ENCODE measurements at regions not wholly inside any gene's neighbourhood (a gene's known extent, or its start where the extent isn't known, plus 50 kb on each side); places are given as distances from the start of the nearest gene placed in this dataset.
A peak's percentile ranks its signal among the peaks of the same experiment; 100 is the strongest.

GRCh38 chr2:39922679-39923405 is 143.8 kb upstream of the THUMPD2 start:
- ChIA-PET POLR2A (no interaction called here), CTCF (ENCODE audit: low intra/inter-chr PET ratio, low total read pairs) (no interaction called here)
- no peak for TF ChIP-seq ZNF234 (CRISPR knock-in tag; conservative IDR thresholded peaks at IDR 0.05)
- TF ChIP-seq, protein P1, sequence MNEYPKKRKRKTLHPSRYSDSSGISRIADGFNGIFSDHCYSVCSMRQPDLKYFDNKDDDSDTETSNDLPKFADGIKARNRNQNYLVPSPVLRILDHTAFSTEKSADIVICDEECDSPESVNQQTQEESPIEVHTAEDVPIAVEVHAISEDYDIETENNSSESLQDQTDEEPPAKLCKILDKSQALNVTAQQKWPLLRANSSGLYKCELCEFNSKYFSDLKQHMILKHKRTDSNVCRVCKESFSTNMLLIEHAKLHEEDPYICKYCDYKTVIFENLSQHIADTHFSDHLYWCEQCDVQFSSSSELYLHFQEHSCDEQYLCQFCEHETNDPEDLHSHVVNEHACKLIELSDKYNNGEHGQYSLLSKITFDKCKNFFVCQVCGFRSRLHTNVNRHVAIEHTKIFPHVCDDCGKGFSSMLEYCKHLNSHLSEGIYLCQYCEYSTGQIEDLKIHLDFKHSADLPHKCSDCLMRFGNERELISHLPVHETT (CRISPR knock-in tag; conservative IDR thresholded peaks at IDR 0.05), result no peak
- TF ChIP-seq, protein P2, sequence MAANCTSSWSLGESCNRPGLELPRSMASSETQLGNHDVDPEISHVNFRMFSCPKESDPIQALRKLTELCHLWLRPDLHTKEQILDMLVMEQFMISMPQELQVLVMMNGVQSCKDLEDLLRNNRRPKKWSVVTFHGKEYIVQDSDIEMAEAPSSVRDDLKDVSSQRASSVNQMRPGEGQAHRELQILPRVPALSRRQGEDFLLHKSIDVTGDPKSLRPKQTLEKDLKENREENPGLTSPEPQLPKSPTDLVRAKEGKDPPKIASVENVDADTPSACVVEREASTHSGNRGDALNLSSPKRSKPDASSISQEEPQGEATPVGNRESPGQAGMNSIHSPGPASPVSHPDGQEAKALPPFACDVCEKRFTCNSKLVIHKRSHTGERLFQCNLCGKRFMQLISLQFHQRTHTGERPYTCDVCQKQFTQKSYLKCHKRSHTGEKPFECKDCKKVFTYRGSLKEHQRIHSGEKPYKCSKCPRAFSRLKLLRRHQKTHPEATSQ (CRISPR knock-in tag; IDR thresholded peaks at IDR 0.05; ENCODE audit: borderline replicate concordance), result no peak
- TF ChIP-seq ATAD3A (CRISPR knock-in tag; IDR thresholded peaks at IDR 0.05), result no peak
- TF ChIP-seq YEATS4 (CRISPR knock-in tag; IDR thresholded peaks at IDR 0.05; ENCODE audit: borderline replicate concordance), result no peak
- TF ChIP-seq ZNF556 (CRISPR knock-in tag; IDR thresholded peaks at IDR 0.05; ENCODE audit: borderline replicate concordance), result no peak
- TF ChIP-seq MAFF (IDR thresholded peaks at IDR 0.05; ENCODE audit: low read depth, low read length), result peak; percentile 85
- TF ChIP-seq ZNF484 (CRISPR knock-in tag; IDR thresholded peaks at IDR 0.05; ENCODE audit: borderline replicate concordance, low read depth), result no peak
- TF ChIP-seq, protein P3, sequence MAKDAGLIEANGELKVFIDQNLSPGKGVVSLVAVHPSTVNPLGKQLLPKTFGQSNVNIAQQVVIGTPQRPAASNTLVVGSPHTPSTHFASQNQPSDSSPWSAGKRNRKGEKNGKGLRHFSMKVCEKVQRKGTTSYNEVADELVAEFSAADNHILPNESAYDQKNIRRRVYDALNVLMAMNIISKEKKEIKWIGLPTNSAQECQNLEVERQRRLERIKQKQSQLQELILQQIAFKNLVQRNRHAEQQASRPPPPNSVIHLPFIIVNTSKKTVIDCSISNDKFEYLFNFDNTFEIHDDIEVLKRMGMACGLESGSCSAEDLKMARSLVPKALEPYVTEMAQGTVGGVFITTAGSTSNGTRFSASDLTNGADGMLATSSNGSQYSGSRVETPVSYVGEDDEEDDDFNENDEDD (CRISPR knock-in tag; IDR thresholded peaks at IDR 0.05; ENCODE audit: borderline replicate concordance), result no peak
- TF ChIP-seq ZNF883 (CRISPR knock-in tag; IDR thresholded peaks at IDR 0.05; ENCODE audit: not compliant biosample characterization), result no peak
- no peak for TF ChIP-seq ZNF124 (CRISPR knock-in tag; IDR thresholded peaks at IDR 0.05)
- TF ChIP-seq MAFK (conservative IDR thresholded peaks at IDR 0.05 in 1 of 2, IDR thresholded peaks at IDR 0.05 in 1 of 2; ENCODE audit: low read length in 2 of 2), result peak; percentile 83 to 94
- no peak for TF ChIP-seq ZSCAN9 (CRISPR knock-in tag; IDR thresholded peaks at IDR 0.05; ENCODE audit: borderline replicate concordance)
- TF ChIP-seq SOX5 (CRISPR knock-in tag; IDR thresholded peaks at IDR 0.05; ENCODE audit: borderline replicate concordance), result no peak
- no peak for TF ChIP-seq ZNF350 (CRISPR knock-in tag; IDR thresholded peaks at IDR 0.05; ENCODE audit: borderline replicate concordance, low read depth)
- TF ChIP-seq, protein P4, sequence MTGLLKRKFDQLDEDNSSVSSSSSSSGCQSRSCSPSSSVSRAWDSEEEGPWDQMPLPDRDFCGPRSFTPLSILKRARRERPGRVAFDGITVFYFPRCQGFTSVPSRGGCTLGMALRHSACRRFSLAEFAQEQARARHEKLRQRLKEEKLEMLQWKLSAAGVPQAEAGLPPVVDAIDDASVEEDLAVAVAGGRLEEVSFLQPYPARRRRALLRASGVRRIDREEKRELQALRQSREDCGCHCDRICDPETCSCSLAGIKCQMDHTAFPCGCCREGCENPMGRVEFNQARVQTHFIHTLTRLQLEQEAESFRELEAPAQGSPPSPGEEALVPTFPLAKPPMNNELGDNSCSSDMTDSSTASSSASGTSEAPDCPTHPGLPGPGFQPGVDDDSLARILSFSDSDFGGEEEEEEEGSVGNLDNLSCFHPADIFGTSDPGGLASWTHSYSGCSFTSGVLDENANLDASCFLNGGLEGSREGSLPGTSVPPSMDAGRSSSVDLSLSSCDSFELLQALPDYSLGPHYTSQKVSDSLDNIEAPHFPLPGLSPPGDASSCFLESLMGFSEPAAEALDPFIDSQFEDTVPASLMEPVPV (CRISPR knock-in tag; IDR thresholded peaks at IDR 0.05), result no peak
- DNase-seq (ENCODE audit: low spot score) (no peak), FAIRE-seq (no peak), ATAC-seq (no peak)
- Histone ChIP-seq H3K79me2 (ENCODE audit: insufficient read depth, low read length) (no peaks in the 10 kb centered on the region), H3K36me3 (replicated peaks in 1 of 2; ENCODE audit: control insufficient read depth in 1 of 2, insufficient read depth in 2 of 2, low read length in 2 of 2) (no peaks in the 10 kb centered on the region), H3K9ac (ENCODE audit: insufficient read depth, low read depth, low read length) (no peak overlapping the region), H3K4me1 (ENCODE audit: insufficient read depth, low read length) (no peaks in the 10 kb centered on the region), H3K4me3 (replicated peaks in 1 of 3; ENCODE audit: insufficient read depth in 1 of 3, low read depth in 2 of 3, low read length in 3 of 3) (no peak overlapping the region), H4K20me1 (ENCODE audit: insufficient read depth, low read length) (no peaks in the 10 kb centered on the region), H2AFZ (ENCODE audit: low read length) (no peak overlapping the region), H3K4me2 (ENCODE audit: low read depth, low read length) (no peak overlapping the region), H3K27ac (ENCODE audit: extremely low read length, insufficient read depth, low read length) (no peak overlapping the region), H3K27me3 (ENCODE audit: control insufficient read depth in 1 of 2, insufficient read depth in 2 of 2, low read length in 2 of 2) (no peaks in the 10 kb centered on the region), H3K9me3 (ENCODE audit: low read length) (no peaks in the 10 kb centered on the region)
- intact Hi-C loops (cut with micrococcal nuclease; ENCODE audit: unreplicated experiment), result no loop called here
- in situ Hi-C loops (cut with HindIII; ENCODE audit: extremely low pct_ligation_motif_present, low pct_unique_long_range_greater_than_20kb), result loop anchor here (25.0 kb wide), 2 partner anchors 1764 to 1864 kb away; no protein-coding TSS in a partner anchor
- 2% methylated on average over 5 of the region's 5 CpGs for WGBS (ENCODE audit: low lambda C conversion rate)
- no TSS peak for BruUV-seq (replicated peaks)

Measured in HepG2 (cell line).